ENCODE measurements at regions not wholly inside any gene's neighbourhood (a gene's known extent, or its start where the extent isn't known, plus 50 kb on each side); places are given as distances from the start of the nearest gene placed in this dataset.

DNA sequence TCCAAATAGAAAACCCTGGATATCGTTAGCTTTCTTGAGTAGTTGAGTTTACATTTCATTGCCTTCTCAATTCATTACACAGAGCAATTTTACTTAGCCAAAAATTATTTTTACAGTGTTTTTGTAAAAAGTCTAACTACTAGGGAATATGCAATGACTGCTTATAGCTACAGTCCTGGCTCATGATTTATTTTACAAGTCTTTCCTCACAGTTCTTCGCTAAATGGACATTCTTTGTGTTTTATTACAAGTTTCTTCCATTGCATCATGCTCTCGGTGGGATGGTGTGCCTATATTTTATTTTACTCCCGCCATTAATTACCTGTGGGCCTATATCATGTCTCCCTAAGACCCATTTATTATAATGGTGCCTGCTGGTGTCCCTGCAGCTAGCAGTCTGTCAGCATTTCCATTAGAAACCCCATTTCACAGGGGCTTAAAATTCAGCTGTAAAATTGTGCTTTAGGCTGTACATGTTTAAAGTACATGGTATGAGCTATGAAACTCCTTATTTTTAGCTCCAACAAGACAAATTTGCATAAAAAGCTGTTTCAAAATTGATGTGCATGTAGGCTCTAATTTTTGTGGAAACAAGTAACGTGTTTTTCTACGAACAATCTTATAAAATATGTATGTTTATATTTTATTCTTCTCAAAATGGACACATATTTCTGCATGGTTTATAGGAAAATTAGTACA, 227.4 kb downstream of the SLC7A11 start:
- no peak for FAIRE-seq

GRCh38 chr4:138013625-138014024, 228.5 kb downstream of the SLC7A11 start:
- FAIRE-seq = no peak

DNA sequence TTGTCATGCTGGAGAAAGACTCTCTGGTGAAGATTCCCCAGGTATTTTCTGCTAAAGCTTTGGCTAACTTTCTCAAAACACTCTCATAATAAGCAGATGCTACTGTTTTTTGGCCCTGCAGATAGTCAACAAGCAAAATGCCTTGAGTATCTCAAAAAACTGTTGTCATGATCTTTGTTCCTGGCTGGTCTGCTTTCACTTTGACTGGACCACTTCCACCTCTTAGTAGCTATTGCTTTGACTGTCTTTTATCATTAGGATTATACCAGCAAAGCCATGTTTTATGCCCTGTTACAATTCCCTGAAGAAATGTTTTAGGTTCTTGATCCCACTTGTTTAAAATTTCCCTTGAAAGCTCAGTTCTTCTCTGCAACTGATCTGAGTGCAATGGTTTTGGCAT, 231.5 kb downstream of the SLC7A11 start:
- no peak for FAIRE-seq

DNA sequence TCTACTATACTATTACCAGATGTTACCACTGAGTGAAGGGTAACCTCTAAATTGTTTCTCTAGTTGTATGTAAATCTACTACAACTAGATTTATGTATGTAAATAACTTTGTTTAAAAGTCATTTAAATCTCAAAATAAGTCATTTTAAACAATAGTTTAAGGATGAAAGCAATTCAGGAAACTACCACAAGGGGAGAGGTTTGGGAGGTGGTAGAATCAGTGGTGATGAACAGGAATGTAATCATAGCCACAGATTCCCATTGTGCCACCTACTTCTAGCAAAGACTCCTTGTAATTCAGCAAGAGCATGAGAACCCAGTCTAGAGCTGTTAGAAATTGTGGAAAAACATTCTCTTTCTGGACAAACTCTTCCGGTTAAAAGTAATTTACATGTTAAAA, 234.6 kb downstream of the SLC7A11 start:
- FAIRE-seq = no peak

DNA sequence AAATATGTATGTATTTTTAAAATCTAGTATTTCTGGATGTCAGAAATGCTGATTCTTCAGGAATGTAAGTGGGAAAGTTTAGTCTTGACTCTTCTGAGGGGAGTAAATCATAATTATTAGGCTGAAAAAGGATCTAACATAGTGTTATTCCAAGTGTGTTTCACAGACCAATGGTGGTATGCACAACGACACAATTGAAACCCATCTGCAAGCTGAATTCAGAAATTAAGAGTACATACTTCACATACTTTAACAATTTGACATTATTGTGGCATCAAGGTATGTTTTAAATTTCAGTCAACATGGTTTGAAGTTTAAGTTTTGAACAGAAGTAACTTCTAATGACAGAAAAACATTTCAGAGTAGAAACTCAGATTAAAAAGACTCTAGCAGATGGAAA, 236.7 kb downstream of the SLC7A11 start:
- no peak for FAIRE-seq

DNA sequence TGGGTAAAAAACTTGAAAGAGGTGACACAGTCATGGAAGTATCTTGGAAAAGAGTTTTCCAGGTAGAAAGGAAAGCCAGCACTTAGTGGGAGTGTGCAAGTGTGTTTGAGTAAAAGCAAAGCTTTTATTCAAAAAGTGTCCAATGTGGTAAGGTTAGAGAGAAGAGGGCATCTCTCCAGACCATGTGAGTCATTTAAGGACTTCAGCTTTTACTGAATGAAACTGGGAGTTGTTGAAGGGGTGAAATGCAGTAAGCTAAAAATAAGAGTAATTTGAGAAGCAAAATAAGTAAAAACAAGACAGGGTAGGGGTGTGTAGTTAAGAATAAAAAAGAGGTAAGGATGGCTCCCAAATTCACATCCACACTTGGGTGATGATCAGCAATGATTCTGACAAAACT, 238.9 kb downstream of the SLC7A11 start:
- FAIRE-seq = no peak

DNA sequence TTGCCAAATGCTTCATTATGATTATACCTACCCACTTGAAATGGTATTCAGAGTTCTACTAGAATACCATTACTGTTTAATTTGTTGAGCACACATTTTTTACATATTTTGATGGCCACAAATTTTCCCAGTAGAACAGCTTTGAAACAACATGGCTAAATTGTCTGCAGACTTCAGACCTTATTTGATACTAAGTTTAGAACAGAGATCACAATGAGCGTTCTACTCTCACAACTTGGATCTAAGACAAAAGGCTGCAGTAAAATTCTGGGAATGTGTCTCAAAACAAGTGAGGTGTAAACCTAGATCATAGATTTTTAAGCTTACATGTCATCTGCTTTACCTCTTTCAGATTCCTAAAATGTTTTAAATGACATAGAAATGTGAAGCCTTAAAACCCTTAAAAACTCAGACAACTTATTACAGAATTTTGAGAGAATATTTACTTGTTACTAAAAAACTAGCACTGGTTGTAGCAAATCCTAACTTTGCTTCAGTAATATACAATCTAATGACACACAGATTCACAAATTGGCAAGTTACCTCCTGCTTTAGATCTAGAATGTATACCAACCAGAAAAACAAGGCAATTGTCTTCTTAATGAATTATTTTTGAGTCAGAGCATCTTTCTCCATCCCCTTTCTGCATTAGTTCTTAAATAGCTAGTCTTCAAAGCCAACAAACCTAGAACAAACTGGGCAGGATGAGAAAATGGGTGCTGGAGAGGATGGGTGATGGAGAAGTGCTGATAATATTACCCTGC, 243.3 kb downstream of the SLC7A11 start:
- no peak for FAIRE-seq

GRCh38 chr4:137997496-137997895, 244.7 kb downstream of the SLC7A11 start:
- no peak for FAIRE-seq

- no peak for FAIRE-seq
Measured at GRCh38 chr4:137994853-137995252, 247.3 kb downstream of the SLC7A11 start.

GRCh38 chr4:137993232-137993631, 248.9 kb downstream of the SLC7A11 start:
- no peak for FAIRE-seq

GRCh38 chr4:137981277-137981676, 260.9 kb downstream of the SLC7A11 start:
- no peak for FAIRE-seq

GRCh38 chr4:137980641-137981040, 261.5 kb downstream of the SLC7A11 start:
- FAIRE-seq = no peak

- FAIRE-seq = no peak
Measured at GRCh38 chr4:137979938-137980337, 262.2 kb downstream of the SLC7A11 start.

GRCh38 chr4:137968956-137969678, 273.0 kb downstream of the SLC7A11 start:
- FAIRE-seq = no peak

DNA sequence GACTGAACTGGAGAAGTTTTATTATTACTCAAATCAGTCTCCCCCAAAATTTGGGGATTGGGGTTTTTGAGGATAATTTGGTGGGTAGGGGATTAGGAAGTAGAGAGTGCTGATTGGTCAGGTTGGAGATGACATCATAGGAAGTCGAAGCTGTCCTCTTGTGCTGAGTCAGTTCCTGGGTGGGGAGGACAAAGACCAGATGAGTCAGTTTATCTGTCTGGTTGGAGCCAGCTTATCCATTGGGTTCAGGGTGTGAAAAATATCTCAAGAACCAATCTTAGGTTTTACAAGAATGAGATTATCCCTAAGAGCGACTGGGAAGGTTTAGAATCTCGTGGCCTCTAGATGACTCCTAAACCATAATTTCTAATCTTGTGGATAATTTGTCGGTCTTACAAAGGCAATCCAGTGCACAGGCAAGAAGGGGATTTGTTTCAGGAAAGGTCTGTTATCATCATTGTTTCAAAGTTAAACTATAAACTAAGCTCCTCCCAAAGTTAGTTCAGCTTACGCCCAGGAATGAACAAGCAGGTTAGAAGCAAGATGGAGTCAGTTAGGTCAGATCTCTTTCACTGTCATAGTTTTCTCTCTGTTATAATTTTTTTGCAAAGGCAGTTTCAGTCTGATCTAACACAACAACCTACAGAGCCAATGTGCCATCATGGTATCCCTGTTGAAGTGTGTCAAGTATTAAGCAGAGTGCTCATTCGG, 274.5 kb downstream of the SLC7A11 start:
- no peak for FAIRE-seq

GRCh38 chr4:137966504-137966903, 275.6 kb downstream of the SLC7A11 start:
- no peak for FAIRE-seq

GRCh38 chr4:137961051-137961438, 281.1 kb downstream of the SLC7A11 start:
- FAIRE-seq = no peak

- no peak for FAIRE-seq
Measured at GRCh38 chr4:137960371-137961050, 281.6 kb downstream of the SLC7A11 start.

DNA sequence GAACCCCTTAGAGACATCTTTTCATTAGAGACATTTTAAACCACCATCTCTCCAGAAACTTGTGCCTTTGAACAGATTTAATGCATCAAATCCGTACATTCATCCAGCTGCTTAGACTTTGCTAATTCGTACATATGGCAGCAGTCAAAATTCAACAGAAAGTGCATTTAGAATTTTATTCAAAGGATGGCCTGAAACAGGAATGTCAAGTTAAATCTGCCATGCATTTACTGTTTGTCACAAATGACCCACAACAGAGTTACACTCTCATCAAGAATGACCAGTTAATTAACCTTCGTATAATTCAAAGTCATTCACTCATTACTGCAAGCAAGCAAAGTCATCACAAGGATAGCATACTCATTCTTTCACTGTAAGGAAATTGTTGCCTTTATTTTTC, 284.3 kb downstream of the SLC7A11 start:
- FAIRE-seq = no peak

DNA sequence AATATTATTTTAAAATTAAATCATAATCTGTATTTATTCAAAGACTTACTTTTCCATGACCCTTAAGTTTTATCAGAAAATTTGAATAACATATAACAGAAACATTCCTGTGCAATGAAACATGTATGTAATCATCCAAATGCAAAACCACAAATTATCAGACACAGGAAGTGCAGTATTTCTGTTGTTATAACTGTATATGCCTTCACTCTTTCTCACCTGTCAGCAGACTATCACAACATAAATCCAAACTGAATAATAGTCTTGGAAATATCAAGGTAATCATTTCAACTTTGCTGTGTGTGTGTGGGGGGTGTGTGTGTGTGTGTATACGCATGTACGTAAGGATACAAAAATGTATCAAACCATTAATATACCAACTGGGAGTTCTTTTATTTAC, 285.9 kb downstream of the SLC7A11 start:
- no peak for FAIRE-seq

- FAIRE-seq = no peak
Measured at GRCh38 chr4:137955595-137955994, 286.6 kb downstream of the SLC7A11 start.

DNA sequence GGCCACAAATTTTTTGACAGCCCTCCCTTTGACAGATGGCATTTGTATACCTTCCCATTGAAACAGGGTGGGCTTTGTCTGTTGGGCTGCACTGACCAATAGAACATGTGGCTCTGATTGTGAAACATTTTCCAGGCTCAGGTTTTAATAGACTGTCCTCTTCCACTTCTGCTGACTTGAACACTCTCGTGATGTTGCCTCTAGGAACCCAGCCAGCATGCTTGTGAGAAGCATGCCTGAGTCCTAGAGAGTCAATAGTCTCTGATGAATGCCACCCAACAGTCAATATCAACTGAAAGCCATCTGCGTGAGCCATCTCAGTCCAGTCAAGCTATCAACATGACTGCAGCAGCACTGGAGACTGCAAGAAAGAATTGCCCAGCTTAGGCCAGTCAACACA, 290.0 kb downstream of the SLC7A11 start:
- no peak for FAIRE-seq

- no peak for FAIRE-seq
Measured at GRCh38 chr4:137950286-137950685, 291.9 kb downstream of the SLC7A11 start.
